OCI-LY1 (cell line): ENCODE measurements at regions not wholly inside any gene's neighbourhood (a gene's known extent, or its start where the extent isn't known, plus 50 kb on each side); places are given as distances from the start of the nearest gene placed in this dataset.

ENCODE experiments used
- EZH2 ChIP-seq: fragments of 200-600 bp; sonication (generic), shearing (Covaris generic); IDR thresholded peaks from 2 replicates; pipeline ENCODE4 v1.8.0; 2017; ENCODE audit warnings: borderline replicate concordance, mixed run types, mild to moderate bottlenecking, antibody characterized with exemption, low read length, moderate library complexity, mixed read lengths
- TF ChIP-seq, protein P1 (sequence below): fragments of 200-600 bp; sonication (generic), shearing (Covaris generic); IDR thresholded peaks from 2 replicates; pipeline ENCODE4 v1.5.1; 2017; ENCODE audit warnings: mild to moderate bottlenecking, antibody characterized with exemption, low read length, moderate library complexity, mixed read lengths

DNA sequence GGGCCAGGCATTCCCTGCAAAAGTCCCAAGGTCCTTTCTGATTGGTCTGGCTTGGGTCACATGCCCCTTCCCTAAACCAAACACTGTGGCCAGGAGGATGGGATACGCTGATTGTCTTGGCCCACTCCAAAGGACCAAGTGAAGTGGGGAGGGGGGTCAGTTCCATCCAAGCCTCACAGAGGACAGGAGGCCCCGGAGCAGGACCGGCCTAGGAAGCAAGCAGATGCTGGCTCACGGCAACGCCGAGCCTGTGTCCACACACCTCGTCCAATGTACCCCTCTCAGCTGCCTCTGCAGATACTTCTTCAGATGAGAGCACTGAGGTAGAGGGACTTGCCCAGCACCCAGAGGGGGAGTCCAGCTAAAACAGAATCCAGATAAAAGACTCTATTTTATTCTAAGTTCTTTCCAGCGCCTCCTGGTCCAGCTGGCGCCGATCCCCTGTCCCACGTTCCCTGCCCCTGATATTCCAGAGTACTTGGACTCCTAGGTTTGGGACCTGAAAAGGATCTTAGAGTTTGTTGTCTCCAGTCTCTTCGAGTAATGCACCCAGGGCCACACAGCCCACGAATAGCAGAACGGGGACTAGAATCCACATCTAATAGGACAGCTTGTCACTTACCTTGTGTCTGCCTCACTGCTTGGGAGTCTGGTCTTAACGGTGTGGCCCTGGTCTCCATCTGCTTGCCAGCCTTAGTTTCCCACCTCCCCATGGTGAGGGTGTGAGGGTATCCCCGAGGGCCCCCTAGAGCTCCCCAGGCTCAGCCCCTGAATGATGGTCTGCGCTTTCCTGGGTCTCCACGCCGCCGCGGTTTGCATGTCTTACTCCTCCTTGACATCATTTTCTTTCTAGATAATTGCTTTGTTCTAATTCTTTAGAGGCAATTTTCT lies 72.4 kb upstream of the UNC5A start:
- TF ChIP-seq EZH2 = no peak
- TF ChIP-seq, protein P1, sequence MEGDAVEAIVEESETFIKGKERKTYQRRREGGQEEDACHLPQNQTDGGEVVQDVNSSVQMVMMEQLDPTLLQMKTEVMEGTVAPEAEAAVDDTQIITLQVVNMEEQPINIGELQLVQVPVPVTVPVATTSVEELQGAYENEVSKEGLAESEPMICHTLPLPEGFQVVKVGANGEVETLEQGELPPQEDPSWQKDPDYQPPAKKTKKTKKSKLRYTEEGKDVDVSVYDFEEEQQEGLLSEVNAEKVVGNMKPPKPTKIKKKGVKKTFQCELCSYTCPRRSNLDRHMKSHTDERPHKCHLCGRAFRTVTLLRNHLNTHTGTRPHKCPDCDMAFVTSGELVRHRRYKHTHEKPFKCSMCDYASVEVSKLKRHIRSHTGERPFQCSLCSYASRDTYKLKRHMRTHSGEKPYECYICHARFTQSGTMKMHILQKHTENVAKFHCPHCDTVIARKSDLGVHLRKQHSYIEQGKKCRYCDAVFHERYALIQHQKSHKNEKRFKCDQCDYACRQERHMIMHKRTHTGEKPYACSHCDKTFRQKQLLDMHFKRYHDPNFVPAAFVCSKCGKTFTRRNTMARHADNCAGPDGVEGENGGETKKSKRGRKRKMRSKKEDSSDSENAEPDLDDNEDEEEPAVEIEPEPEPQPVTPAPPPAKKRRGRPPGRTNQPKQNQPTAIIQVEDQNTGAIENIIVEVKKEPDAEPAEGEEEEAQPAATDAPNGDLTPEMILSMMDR = no peak
